K562 (cell line): ENCODE measurements at regions not wholly inside any gene's neighbourhood (a gene's known extent, or its start where the extent isn't known, plus 50 kb on each side); places are given as distances from the start of the nearest gene placed in this dataset.

Source experiments
- ATAC-seq: fragments of 200-7000 bp; cut with Tn5 transposase; 3 replicates; pipeline ENCODE4 v1.9.1; 2020; ENCODE audit warnings: moderate library complexity
- BruUV-seq: library from RNA; stranded (reverse); fragments of 400-500 nt; replicated peaks from 2 replicates; lab custom pipeline; 2021; lab: Mats Ljungman, UMichigan
- CTCF ChIA-PET: fragments of 300-600 bp; formaldehyde crosslinking; extraction: SDS; loops from one replicate; lab custom pipeline; 2021; ENCODE audit warnings: low intra/inter-chr PET ratio; lab: Yijun Ruan, JAX
- POLR2A ChIA-PET: fragments of 300-600, 350-650 bp; sonication (Branson Sonifier 250); formaldehyde crosslinking; extraction: SDS; loops from one replicate; lab custom pipeline; 2021; ENCODE audit warnings: antibody characterized with exemption, inconsistent platforms; lab: Yijun Ruan, JAX
- DNase-seq, 4 experiments: peaks; one replicate each; pipeline versions ENCODE4 v3.0.0 to v3.0.0-alpha.2; 2011 to 2018; ENCODE audit warnings: low spot score in 3 of 4, mixed read lengths in 3 of 4; ENCODE audit errors: extremely low read depth in 1 of 4
- FAIRE-seq: peaks from 2 replicates; lab custom pipeline; 2011; peaks lifted over from hg19 to GRCh38; lab: Jason Lieb, UNC
- H2AFZ ChIP-seq: 2 replicates; pipeline ENCODE4 v1.6.0; 2011; ENCODE audit warnings: low read depth, low read length, control low read depth, inconsistent platforms
- H3K27ac ChIP-seq: fragments of 200-600 bp; 3 replicates; pipeline ENCODE4 v1.8.0; 2011; ENCODE audit warnings: low read depth, mild to moderate bottlenecking, control low read depth, inconsistent platforms, low read length, moderate library complexity, mixed read lengths; ENCODE audit errors: extremely low read depth
- H3K27me3 ChIP-seq, 2 experiments: fragments of 300-600 bp in 1 of 2; 2 replicates in 1 of 2; 3 replicates in 1 of 2; pipeline versions ENCODE4 v1.6.0 to v1.8.0; 2011; ENCODE audit warnings: inconsistent platforms in 2 of 2, low read length in 2 of 2, mild to moderate bottlenecking in 1 of 2, mixed read lengths in 1 of 2, moderate library complexity in 1 of 2; ENCODE audit not compliant: control insufficient read depth in 2 of 2, insufficient read depth in 2 of 2
- H3K36me3 ChIP-seq: fragments of 300-600 bp; 3 replicates; pipeline ENCODE4 v1.8.0; 2011; ENCODE audit warnings: mild to moderate bottlenecking, low read length, inconsistent platforms; ENCODE audit not compliant: control insufficient read depth, insufficient read depth
- H3K4me1 ChIP-seq, 2 experiments: fragments of 200-600 bp in 1 of 2; replicated peaks in 1 of 2; 2 replicates in 1 of 2; 3 replicates in 1 of 2; pipeline versions ENCODE4 v1.5.1 to v1.8.0; 2011; ENCODE audit warnings: inconsistent platforms in 2 of 2, low read length in 2 of 2, mild to moderate bottlenecking in 1 of 2, mixed read lengths in 1 of 2, moderate library complexity in 1 of 2; ENCODE audit not compliant: control insufficient read depth in 2 of 2, insufficient read depth in 2 of 2
- H3K4me2 ChIP-seq: 2 replicates; pipeline ENCODE4 v1.6.1; 2011; ENCODE audit warnings: low read length, control low read depth, inconsistent platforms, mixed read lengths; ENCODE audit not compliant: insufficient read depth
- H3K4me3 ChIP-seq: fragments of 200-600 bp; sonication (generic), shearing (Covaris generic); 2 replicates; pipeline ENCODE4 v1.5.1; 2016; ENCODE audit warnings: control low read depth, inconsistent platforms
- H3K79me2 ChIP-seq: fragments of 200-600 bp; 3 replicates; pipeline ENCODE4 v1.8.0; 2011; ENCODE audit warnings: low read length, inconsistent platforms; ENCODE audit not compliant: control insufficient read depth, insufficient read depth
- H3K9ac ChIP-seq, 2 experiments: 2 replicates each; pipeline versions ENCODE4 v1.6.0 to v1.6.1; 2011; ENCODE audit warnings: low read depth in 2 of 2, low read length in 2 of 2, control low read depth in 1 of 2, inconsistent platforms in 1 of 2, mild to moderate bottlenecking in 1 of 2, mixed read lengths in 1 of 2; ENCODE audit not compliant: insufficient read depth in 1 of 2
- H3K9me1 ChIP-seq: one replicate; pipeline ENCODE4 v1.6.0; 2011; ENCODE audit warnings: inconsistent platforms, mild to moderate bottlenecking, low read length, moderate library complexity; ENCODE audit not compliant: control insufficient read depth, insufficient read depth
- H3K9me3 ChIP-seq: replicated peaks from 2 replicates; pipeline ENCODE4 v1.5.1; 2011; ENCODE audit warnings: low read depth, low read length, inconsistent platforms; ENCODE audit not compliant: control insufficient read depth, insufficient read depth
- H4K20me1 ChIP-seq: replicated peaks from 2 replicates; pipeline ENCODE4 v1.6.1; 2011; ENCODE audit warnings: low read length, inconsistent platforms, mixed read lengths; ENCODE audit not compliant: control insufficient read depth, insufficient read depth
- BHLHE40 ChIP-seq: IDR thresholded peaks from 2 replicates; pipeline ENCODE4 v1.6.1; 2011; ENCODE audit warnings: low read length, improper control_type of control experiment
- BMI1 ChIP-seq: fragments of 150-350 bp; IDR thresholded peaks from 2 replicates; pipeline ENCODE4 v1.6.1; 2014; ENCODE audit warnings: low read length
- FOXJ3 ChIP-seq: sonication (generic); formaldehyde crosslinking; IDR thresholded peaks from 2 replicates; pipeline ENCODE4 v1.4.0; 2020; ENCODE audit warnings: mild to moderate bottlenecking, missing genetic modification reagents
- ILF3 ChIP-seq: fragments of 450-650 bp; IDR thresholded peaks from 2 replicates; pipeline ENCODE4 v1.6.1; 2018; ENCODE audit warnings: antibody characterized with exemption, mild to moderate bottlenecking, moderate library complexity, borderline replicate concordance
- MEF2D ChIP-seq: conservative IDR thresholded peaks from 2 replicates; pipeline ENCODE4 v1.6.1; 2016; ENCODE audit warnings: low read depth, missing genetic modification characterization, missing compliant biosample characterization
- MITF ChIP-seq: IDR thresholded peaks from 2 replicates; pipeline ENCODE4 v1.6.1; 2014; ENCODE audit warnings: antibody characterized with exemption
- NR0B1 ChIP-seq: fragments of 450-650 bp; IDR thresholded peaks from one replicate; pipeline ENCODE4 v1.6.1; 2018; ENCODE audit warnings: mild to moderate bottlenecking, moderate library complexity; ENCODE audit not compliant: partially characterized antibody
- NR4A1 ChIP-seq, 2 experiments: fragments of 250-450 bp in 1 of 2; fragments of 450-650 bp in 1 of 2; sonication (Bioruptor Pico) in 1 of 2; IDR thresholded peaks; 2 replicates each; pipeline versions ENCODE4 v1.4.0 to v1.6.1; 2016 to 2020; ENCODE audit warnings: mild to moderate bottlenecking in 2 of 2, missing compliant biosample characterization in 1 of 2, missing genetic modification characterization in 1 of 2, moderate library complexity in 1 of 2
- OTX1 ChIP-seq: fragments of 450-650 bp; formaldehyde crosslinking; IDR thresholded peaks from 2 replicates; pipeline ENCODE4 v1.4.0; 2022; ENCODE audit warnings: mild to moderate bottlenecking
- PCBP2 ChIP-seq: fragments of 200-400 bp; formaldehyde crosslinking; IDR thresholded peaks from 2 replicates; pipeline ENCODE4 v1.6.1; 2018; ENCODE audit warnings: low read length, low read depth, mild to moderate bottlenecking, moderate library complexity; ENCODE audit not compliant: poor library complexity, severe bottlenecking
- PTBP1 ChIP-seq: fragments of 200-400 bp; formaldehyde crosslinking; IDR thresholded peaks from 2 replicates; pipeline ENCODE4 v1.6.1; 2017; ENCODE audit warnings: low read depth, low read length
- SAFB ChIP-seq: fragments of 200-400 bp; formaldehyde crosslinking; IDR thresholded peaks from 2 replicates; pipeline ENCODE4 v1.6.1; 2017; ENCODE audit warnings: low read depth, low read length, borderline replicate concordance
- SAP30 ChIP-seq: fragments of 200-600 bp; sonication (generic); IDR thresholded peaks from 2 replicates; pipeline ENCODE4 v1.6.1; 2012; ENCODE audit warnings: borderline replicate concordance, low read depth, mild to moderate bottlenecking, moderate library complexity, low read length, control low read depth, inconsistent platforms; ENCODE audit not compliant: insufficient read depth, poor library complexity, severe bottlenecking
- SMAD3 ChIP-seq: fragments of 450-650 bp; formaldehyde crosslinking; conservative IDR thresholded peaks from 2 replicates; pipeline ENCODE4 v1.4.0; 2020; ENCODE audit warnings: mild to moderate bottlenecking
- TRIM25 ChIP-seq: fragments of 450-650 bp; IDR thresholded peaks from 2 replicates; pipeline ENCODE4 v1.7.0; 2016; ENCODE audit warnings: borderline replicate concordance
- ZFP36 ChIP-seq: fragments of 150-350 bp; IDR thresholded peaks from 2 replicates; pipeline ENCODE4 v1.6.1; 2018; ENCODE audit warnings: low read length, low read depth; ENCODE audit not compliant: partially characterized antibody
- ZNF12 ChIP-seq: sonication (generic); formaldehyde crosslinking; IDR thresholded peaks from 2 replicates; pipeline ENCODE4 v1.4.0; 2020; ENCODE audit warnings: mild to moderate bottlenecking, missing genetic modification reagents
- ZNF184 ChIP-seq: sonication (generic); formaldehyde crosslinking; IDR thresholded peaks from 2 replicates; pipeline ENCODE4 v1.5.0; 2020; ENCODE audit warnings: missing genetic modification reagents
- ZNF445 ChIP-seq: fragments of 250-450 bp; sonication (Bioruptor Pico); IDR thresholded peaks from 2 replicates; pipeline ENCODE4 v1.4.0; 2020; ENCODE audit warnings: low read depth, mild to moderate bottlenecking, moderate library complexity
- ZNF584 ChIP-seq: fragments of 200-800 bp; sonication (Bioruptor generic); IDR thresholded peaks from 2 replicates; pipeline ENCODE4 v1.6.1; 2016; ENCODE audit warnings: low read depth, mild to moderate bottlenecking, missing genetic modification characterization, missing compliant biosample characterization
- WGBS: fragments of 100-300 bp; shearing (Covaris generic); methylation state at CpG from one replicate; pipeline ENCODE4 v1.1.6; 2016; ENCODE audit warnings: low coverage, mixed read lengths; ENCODE audit not compliant: insufficient coverage; ENCODE audit errors: missing lambda C conversion rate; 5-methylcytosine and 5-hydroxymethylcytosine counted together
- in situ Hi-C: fragments of 300-500 bp; cut with MboI; formaldehyde crosslinking; loops from 4 replicates; pipeline ENCODE4 v1.15.0; 2018; ENCODE audit warnings: inconsistent platforms, mixed read lengths
- intact Hi-C: fragments of 100-400 bp; cut with micrococcal nuclease; formaldehyde crosslinking; loops from 2 replicates; pipeline ENCODE4 v1.14.2; 2022

GRCh38 chrX:8232406-8232805 is 61.3 kb upstream of the VCX2 start:
- Histone ChIP-seq H3K27ac (no peak overlapping the region), H3K9me1 (no peaks in the 10 kb centered on the region), H3K4me2 (no peak overlapping the region), H3K27me3 (no peaks in the 10 kb centered on the region), H3K4me1 (no peaks in the 10 kb centered on the region), H3K36me3 (no peaks in the 10 kb centered on the region), H3K4me3 (no peak overlapping the region), H3K9me3 (no peaks in the 10 kb centered on the region), H3K9ac (no peak overlapping the region), H2AFZ (no peak overlapping the region), H3K79me2 (no peaks in the 10 kb centered on the region), H4K20me1 (no peaks in the 10 kb centered on the region)
- ChIA-PET CTCF (no interaction called here), POLR2A (no interaction called here)
- TF ChIP-seq ZNF184 (no peak), ZNF584 (CRISPR knock-in tag) (no peak), FOXJ3 (CRISPR knock-in tag) (no peak), SMAD3 (CRISPR knock-in tag) (no peak), BHLHE40 (no peak), ILF3 (no peak), PCBP2 (no peak), NR4A1 (CRISPR knock-in tag; IDR thresholded peaks at IDR 0.05) (no peak), NR4A1 (tag; IDR thresholded peaks at IDR 0.05) (no peak), NR0B1 (no peak), MITF (no peak), MEF2D (tag) (no peak), BMI1 (no peak), OTX1 (CRISPR knock-in tag) (no peak), TRIM25 (no peak), ZNF445 (CRISPR knock-in tag) (no peak), SAP30 (no peak), ZNF12 (CRISPR knock-in tag) (no peak), ZFP36 (no peak), SAFB (no peak), PTBP1 (no peak)
- no peak for FAIRE-seq
- in situ Hi-C loops (no loop called here), intact Hi-C loops (no loop called here)
- BruUV-seq: no TSS peak
- no peak for DNase-seq
- 10% methylated on average over 2 of the region's 2 CpGs for WGBS
- ATAC-seq: no peak
